HEK293 (cell line): ENCODE measurements at regions not wholly inside any gene's neighbourhood (a gene's known extent, or its start where the extent isn't known, plus 50 kb on each side); places are given as distances from the start of the nearest gene placed in this dataset.

ENCODE experiments used
- CTCF ChIA-PET: fragments of 350-600 bp; formaldehyde crosslinking; extraction: SDS; loops from one replicate; lab custom pipeline; 2021; ENCODE audit warnings: antibody characterized with exemption; lab: Yijun Ruan, JAX
- POLR2A ChIA-PET: fragments of 300-600 bp; formaldehyde crosslinking; extraction: SDS; loops from one replicate; lab custom pipeline; 2020; ENCODE audit warnings: antibody characterized with exemption, inconsistent platforms; lab: Yijun Ruan, JAX
- H3K27ac ChIP-seq: fragments of 200-500 bp; sonication (Bioruptor generic); 2 replicates; pipeline ENCODE4 v1.5.1; 2014; ENCODE audit warnings: low read depth, low read length, control low read depth, inconsistent platforms; ENCODE audit errors: extremely low read depth
- H3K36me3 ChIP-seq, 2 experiments: fragments of 200-500 bp in 1 of 2; sonication (Bioruptor generic) in 1 of 2; 1 replicate in 1 of 2; 2 replicates in 1 of 2; pipeline ENCODE4 v1.5.1; 2014 to 2017; ENCODE audit warnings: inconsistent platforms in 2 of 2, low read length in 2 of 2; ENCODE audit not compliant: control insufficient read depth in 2 of 2, insufficient read depth in 1 of 2
- H3K4me1 ChIP-seq: fragments of 200-500 bp; sonication (Bioruptor generic); 2 replicates; pipeline ENCODE4 v1.5.1; 2014; ENCODE audit warnings: mild to moderate bottlenecking, low read length, inconsistent platforms; ENCODE audit not compliant: control insufficient read depth, insufficient read depth
- H3K4me3 ChIP-seq: 2 replicates; pipeline ENCODE4 v1.5.1; 2011; ENCODE audit warnings: low read depth, mild to moderate bottlenecking, control low read depth, low read length, moderate library complexity
- H3K9me3 ChIP-seq: fragments of 200-500 bp; sonication (Bioruptor generic); 2 replicates; pipeline ENCODE4 v1.5.1; 2014; ENCODE audit warnings: low read depth, low read length, inconsistent platforms; ENCODE audit not compliant: control insufficient read depth, insufficient read depth
- GFI1B ChIP-seq: fragments of 450-650 bp; formaldehyde crosslinking; IDR thresholded peaks from 2 replicates; pipeline ENCODE4 v1.5.1; 2016; ENCODE audit warnings: missing biosample characterization, missing genetic modification characterization
- GLI4 ChIP-seq: fragments of 450-650 bp; formaldehyde crosslinking; IDR thresholded peaks from 2 replicates; pipeline ENCODE4 v1.5.1; 2016; ENCODE audit warnings: missing biosample characterization, missing genetic modification characterization
- GLIS2 ChIP-seq: fragments of 450-650 bp; formaldehyde crosslinking; IDR thresholded peaks from 2 replicates; pipeline ENCODE4 v1.5.1; 2016; ENCODE audit warnings: missing biosample characterization, missing genetic modification characterization
- MYNN ChIP-seq: fragments of 450-650 bp; formaldehyde crosslinking; IDR thresholded peaks from 2 replicates; pipeline ENCODE4 v1.5.1; 2016; ENCODE audit warnings: missing biosample characterization, missing genetic modification characterization, borderline replicate concordance
- REST ChIP-seq: fragments of 450-650 bp; formaldehyde crosslinking; IDR thresholded peaks from 2 replicates; pipeline ENCODE4 v1.5.1; 2016; ENCODE audit warnings: missing biosample characterization, missing genetic modification characterization
- ZBTB49 ChIP-seq: fragments of 450-650 bp; formaldehyde crosslinking; IDR thresholded peaks from 2 replicates; pipeline ENCODE4 v1.5.1; 2016; ENCODE audit warnings: missing biosample characterization, missing genetic modification characterization, low read depth
- ZBTB7A ChIP-seq: fragments of 450-650 bp; formaldehyde crosslinking; IDR thresholded peaks from 2 replicates; pipeline ENCODE4 v1.5.1; 2016; ENCODE audit warnings: low read depth, missing biosample characterization, missing genetic modification characterization
- ZNF138 ChIP-seq: fragments of 450-650 bp; formaldehyde crosslinking; IDR thresholded peaks from 2 replicates; pipeline ENCODE4 v1.5.1; 2016; ENCODE audit warnings: missing biosample characterization, missing genetic modification characterization, borderline replicate concordance
- ZNF155 ChIP-seq: fragments of 450-650 bp; formaldehyde crosslinking; IDR thresholded peaks from 2 replicates; pipeline ENCODE4 v1.5.1; 2016; ENCODE audit warnings: missing biosample characterization, missing genetic modification characterization
- ZNF184 ChIP-seq: fragments of 450-650 bp; IDR thresholded peaks from 2 replicates; pipeline ENCODE4 v1.5.1; 2018; ENCODE audit warnings: missing biosample characterization, mild to moderate bottlenecking, missing genetic modification characterization
- ZNF223 ChIP-seq: fragments of 450-650 bp; formaldehyde crosslinking; IDR thresholded peaks from 2 replicates; pipeline ENCODE4 v1.5.1; 2016; ENCODE audit warnings: missing biosample characterization, missing genetic modification characterization
- ZNF23 ChIP-seq: fragments of 450-650 bp; formaldehyde crosslinking; IDR thresholded peaks from 2 replicates; pipeline ENCODE4 v1.5.1; 2016; ENCODE audit warnings: missing biosample characterization, missing genetic modification characterization, borderline replicate concordance
- ZNF266 ChIP-seq: fragments of 450-650 bp; formaldehyde crosslinking; IDR thresholded peaks from 2 replicates; pipeline ENCODE4 v1.5.1; 2016; ENCODE audit warnings: missing biosample characterization, missing genetic modification characterization, low read depth
- ZNF292 ChIP-seq: fragments of 450-650 bp; formaldehyde crosslinking; IDR thresholded peaks from 2 replicates; pipeline ENCODE4 v1.5.1; 2016; ENCODE audit warnings: low read depth, missing biosample characterization, missing genetic modification characterization, borderline replicate concordance
- ZNF350 ChIP-seq: fragments of 450-650 bp; formaldehyde crosslinking; IDR thresholded peaks from 2 replicates; pipeline ENCODE4 v1.5.0; 2017; ENCODE audit warnings: missing biosample characterization, mild to moderate bottlenecking, missing genetic modification characterization
- ZNF404 ChIP-seq: fragments of 450-650 bp; formaldehyde crosslinking; IDR thresholded peaks from 2 replicates; pipeline ENCODE4 v1.5.1; 2017; ENCODE audit warnings: missing biosample characterization, missing genetic modification characterization
- ZNF449 ChIP-seq: fragments of 450-650 bp; formaldehyde crosslinking; IDR thresholded peaks from 2 replicates; pipeline ENCODE4 v1.5.1; 2017; ENCODE audit warnings: missing biosample characterization, mild to moderate bottlenecking, missing genetic modification characterization, moderate library complexity
- ZNF48 ChIP-seq: fragments of 450-650 bp; formaldehyde crosslinking; IDR thresholded peaks from 2 replicates; pipeline ENCODE4 v1.5.1; 2016; ENCODE audit warnings: missing biosample characterization, missing genetic modification characterization
- ZNF548 ChIP-seq: fragments of 450-650 bp; formaldehyde crosslinking; IDR thresholded peaks from 2 replicates; pipeline ENCODE4 v1.5.1; 2016; ENCODE audit warnings: missing biosample characterization, missing genetic modification characterization
- ZNF596 ChIP-seq: fragments of 450-650 bp; IDR thresholded peaks from 2 replicates; pipeline ENCODE4 v1.5.0; 2018; ENCODE audit warnings: missing biosample characterization, mild to moderate bottlenecking, missing genetic modification characterization, moderate library complexity
- ZNF701 ChIP-seq: fragments of 450-650 bp; formaldehyde crosslinking; IDR thresholded peaks from 2 replicates; pipeline ENCODE4 v1.5.1; 2016; ENCODE audit warnings: missing biosample characterization, missing genetic modification characterization
- ZSCAN18 ChIP-seq: fragments of 450-650 bp; formaldehyde crosslinking; IDR thresholded peaks from 2 replicates; pipeline ENCODE4 v1.5.1; 2016; ENCODE audit warnings: missing biosample characterization, missing genetic modification characterization
- ZXDB ChIP-seq: fragments of 450-650 bp; formaldehyde crosslinking; IDR thresholded peaks from 2 replicates; pipeline ENCODE4 v1.5.1; 2016; ENCODE audit warnings: missing biosample characterization, missing genetic modification characterization
- TF ChIP-seq, protein P1 (sequence below): fragments of 450-650 bp; formaldehyde crosslinking; IDR thresholded peaks from 2 replicates; pipeline ENCODE4; 2016; ENCODE audit warnings: missing biosample characterization, missing genetic modification characterization
- TF ChIP-seq, protein P2 (sequence below): fragments of 450-650 bp; formaldehyde crosslinking; IDR thresholded peaks from 2 replicates; pipeline ENCODE4 v1.5.1; 2017; ENCODE audit warnings: missing biosample characterization, missing genetic modification characterization

GRCh38 chr10:8137272-8137681, 82.8 kb downstream of the GATA3 start:
- TF ChIP-seq ZBTB7A (no peak), ZNF184 (tag by site-specific recombination) (no peak), ZXDB (tag by site-specific recombination) (no peak), ZNF223 (tag by site-specific recombination) (no peak), GLIS2 (tag by site-specific recombination) (no peak), ZNF596 (tag by site-specific recombination) (no peak), ZNF23 (no peak), ZNF701 (tag by site-specific recombination) (no peak), ZNF404 (tag by site-specific recombination) (no peak), ZNF138 (tag by site-specific recombination) (no peak), ZNF350 (tag by site-specific recombination) (no peak)
- TF ChIP-seq, protein P1, sequence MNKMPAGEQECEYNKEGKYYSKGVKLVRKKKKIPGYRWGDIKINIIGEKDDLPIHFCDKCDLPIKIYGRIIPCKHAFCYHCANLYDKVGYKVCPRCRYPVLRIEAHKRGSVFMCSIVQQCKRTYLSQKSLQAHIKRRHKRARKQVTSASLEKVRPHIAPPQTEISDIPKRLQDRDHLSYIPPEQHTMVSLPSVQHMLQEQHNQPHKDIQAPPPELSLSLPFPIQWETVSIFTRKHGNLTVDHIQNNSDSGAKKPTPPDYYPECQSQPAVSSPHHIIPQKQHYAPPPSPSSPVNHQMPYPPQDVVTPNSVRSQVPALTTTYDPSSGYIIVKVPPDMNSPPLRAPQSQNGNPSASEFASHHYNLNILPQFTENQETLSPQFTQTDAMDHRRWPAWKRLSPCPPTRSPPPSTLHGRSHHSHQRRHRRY (tag by site-specific recombination) = no peak
- Histone ChIP-seq H3K4me3 (no peak overlapping the region), H3K36me3 (no peaks in the 10 kb centered on the region), H3K9me3 (no peaks in the 10 kb centered on the region), H3K4me1 (no peaks in the 10 kb centered on the region), H3K27ac (no peak overlapping the region)
- ChIA-PET POLR2A (no interaction called here), CTCF (interaction anchor here (0.6 kb wide), 2 partner anchors 142 to 648 kb away, joined by 4 read pairs; no protein-coding TSS in a partner anchor)

- H3K4me1 ChIP-seq = no peaks in the 10 kb centered on the region
- H3K9me3 ChIP-seq = no peaks in the 10 kb centered on the region
- H3K27ac ChIP-seq = no peak overlapping the region
- ChIA-PET CTCF (interaction anchor here (0.6 kb wide), 1 partner anchor 648 kb away, joined by 4 read pairs; no protein-coding TSS in a partner anchor), POLR2A (no interaction called here)
- no peaks in the 10 kb centered on the region for H3K36me3 ChIP-seq
- TF ChIP-seq, protein P2, sequence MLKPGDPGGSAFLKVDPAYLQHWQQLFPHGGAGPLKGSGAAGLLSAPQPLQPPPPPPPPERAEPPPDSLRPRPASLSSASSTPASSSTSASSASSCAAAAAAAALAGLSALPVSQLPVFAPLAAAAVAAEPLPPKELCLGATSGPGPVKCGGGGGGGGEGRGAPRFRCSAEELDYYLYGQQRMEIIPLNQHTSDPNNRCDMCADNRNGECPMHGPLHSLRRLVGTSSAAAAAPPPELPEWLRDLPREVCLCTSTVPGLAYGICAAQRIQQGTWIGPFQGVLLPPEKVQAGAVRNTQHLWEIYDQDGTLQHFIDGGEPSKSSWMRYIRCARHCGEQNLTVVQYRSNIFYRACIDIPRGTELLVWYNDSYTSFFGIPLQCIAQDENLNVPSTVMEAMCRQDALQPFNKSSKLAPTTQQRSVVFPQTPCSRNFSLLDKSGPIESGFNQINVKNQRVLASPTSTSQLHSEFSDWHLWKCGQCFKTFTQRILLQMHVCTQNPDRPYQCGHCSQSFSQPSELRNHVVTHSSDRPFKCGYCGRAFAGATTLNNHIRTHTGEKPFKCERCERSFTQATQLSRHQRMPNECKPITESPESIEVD = no peak
- TF ChIP-seq ZNF292 (no peak), GLI4 (tag by site-specific recombination) (no peak), ZNF548 (tag by site-specific recombination) (no peak), ZSCAN18 (tag by site-specific recombination) (no peak), ZNF48 (tag by site-specific recombination) (no peak), ZNF266 (tag by site-specific recombination) (no peak), ZBTB49 (tag by site-specific recombination) (no peak), ZNF449 (tag by site-specific recombination) (no peak), GFI1B (tag by site-specific recombination) (no peak), REST (tag by site-specific recombination) (no peak), ZNF155 (no peak), MYNN (no peak)
- H3K4me3 ChIP-seq = no peak overlapping the region
Observed at GRCh38 chr10:8137726-8138125, 83.2 kb downstream of the GATA3 start.
